Vagina (tissue), 2 donors: ENCODE measurements at regions not wholly inside any gene's neighbourhood (a gene's known extent, or its start where the extent isn't known, plus 50 kb on each side); places are given as distances from the start of the nearest gene placed in this dataset.

Experiments
- DNase-seq, 2 donors: peaks; one replicate each; pipeline ENCODE4 v3.0.0-alpha.2; 2017; ENCODE audit errors: extremely low spot score in 2 of 2
- H3K27ac ChIP-seq: fragments of 200-600 bp; sonication (generic); one replicate; pipeline ENCODE4 v1.5.1; 2019
- H3K27me3 ChIP-seq: fragments of 200-600 bp; sonication (generic); one replicate; pipeline ENCODE4 v1.5.1; 2019
- H3K36me3 ChIP-seq, 2 donors: fragments of 200-600 bp; sonication (generic); one replicate each; pipeline ENCODE4 v1.5.1; 2017 to 2019
- H3K4me1 ChIP-seq: fragments of 200-600 bp; sonication (generic); one replicate; pipeline ENCODE4 v1.5.1; 2019
- H3K4me3 ChIP-seq, 2 donors: fragments of 200-600 bp; sonication (generic); 1 replicate in 1 of 2; 2 replicates in 1 of 2; pipeline ENCODE4 v1.5.1; 2016 to 2019
- H3K9me3 ChIP-seq: fragments of 200-600 bp; sonication (generic); one replicate; pipeline ENCODE4 v1.5.1; 2019
- CTCF ChIP-seq, 3 experiments: fragments of 450-650 bp in 2 of 3; fragments of 200-600 bp in 1 of 3; sonication (generic) in 1 of 3; IDR thresholded peaks; one replicate each; pipeline ENCODE4 v1.5.1; 2017 to 2019; ENCODE audit warnings: antibody characterized with exemption in 3 of 3, mild to moderate bottlenecking in 2 of 3, moderate library complexity in 2 of 3
- POLR2A ChIP-seq, 2 donors: fragments of 450-650 bp; IDR thresholded peaks; one replicate each; pipeline ENCODE4 v1.6.1; 2017; ENCODE audit warnings: antibody characterized with exemption in 2 of 2, mild to moderate bottlenecking in 2 of 2, moderate library complexity in 2 of 2
- POLR2AphosphoS5 ChIP-seq, 2 donors: sonication (generic); formaldehyde crosslinking; IDR thresholded peaks; one replicate each; pipeline ENCODE4 v1.9.0; 2017; ENCODE audit warnings: antibody characterized with exemption in 2 of 2, mild to moderate bottlenecking in 2 of 2, low read depth in 1 of 2; ENCODE audit not compliant: insufficient read depth in 1 of 2
- intact Hi-C: fragments of 100-400 bp; cut with DNase I; formaldehyde crosslinking; loops from one replicate; pipeline ENCODE4 v1.15.1; 2023

GRCh38 chr13:67620665-67621064 lies 390.5 kb upstream of the PCDH9 start:
- TF ChIP-seq POLR2A (IDR thresholded peaks at IDR 0.05) (no peak), CTCF (IDR thresholded peaks at IDR 0.05) (no peak), POLR2AphosphoS5 (IDR thresholded peaks at IDR 0.05; ENCODE audit: insufficient read depth in 1 of 2, low read depth in 1 of 2) (no peak)
- H3K4me1 ChIP-seq: no peaks in the 10 kb centered on the region
- H3K36me3 ChIP-seq: no peaks in the 10 kb centered on the region
- intact Hi-C loops: no loop called here
- no peaks in the 10 kb centered on the region for H3K27me3 ChIP-seq
- no peak overlapping the region for H3K4me3 ChIP-seq
- H3K27ac ChIP-seq: no peak overlapping the region
- DNase-seq: no peak
- no peaks in the 10 kb centered on the region for H3K9me3 ChIP-seq

- Histone ChIP-seq H3K4me3 (no peak overlapping the region), H3K4me1 (no peaks in the 10 kb centered on the region), H3K36me3 (no peaks in the 10 kb centered on the region), H3K9me3 (no peaks in the 10 kb centered on the region), H3K27ac (no peak overlapping the region), H3K27me3 (no peaks in the 10 kb centered on the region)
- no peak for DNase-seq
- TF ChIP-seq CTCF (IDR thresholded peaks at IDR 0.05): no peak
- no peak for TF ChIP-seq POLR2A (IDR thresholded peaks at IDR 0.05)
- no peak for TF ChIP-seq POLR2AphosphoS5 (IDR thresholded peaks at IDR 0.05; ENCODE audit: insufficient read depth in 1 of 2, low read depth in 1 of 2)
- intact Hi-C loops: no loop called here
Measured at GRCh38 chr13:67619995-67620380, 389.9 kb upstream of the PCDH9 start.

- H3K4me3 ChIP-seq: no peak overlapping the region
- DNase-seq: no peak
- no peaks in the 10 kb centered on the region for H3K27me3 ChIP-seq
- H3K9me3 ChIP-seq: no peaks in the 10 kb centered on the region
- H3K27ac ChIP-seq: no peak overlapping the region
- no peaks in the 10 kb centered on the region for H3K36me3 ChIP-seq
- intact Hi-C loops: no loop called here
- no peaks in the 10 kb centered on the region for H3K4me1 ChIP-seq
- TF ChIP-seq POLR2A (IDR thresholded peaks at IDR 0.05) (no peak), CTCF (IDR thresholded peaks at IDR 0.05) (no peak), POLR2AphosphoS5 (IDR thresholded peaks at IDR 0.05; ENCODE audit: insufficient read depth in 1 of 2, low read depth in 1 of 2) (no peak)
Measured at GRCh38 chr13:67619351-67619994, 389.3 kb upstream of the PCDH9 start.

- H3K27ac ChIP-seq: no peak overlapping the region
- no peaks in the 10 kb centered on the region for H3K9me3 ChIP-seq
- intact Hi-C loops: no loop called here
- no peak for TF ChIP-seq POLR2AphosphoS5 (IDR thresholded peaks at IDR 0.05; ENCODE audit: insufficient read depth in 1 of 2, low read depth in 1 of 2)
- H3K4me1 ChIP-seq: no peaks in the 10 kb centered on the region
- H3K4me3 ChIP-seq: no peak overlapping the region
- no peak for DNase-seq
- H3K27me3 ChIP-seq: no peaks in the 10 kb centered on the region
- no peaks in the 10 kb centered on the region for H3K36me3 ChIP-seq
Measured at GRCh38 chr13:67614579-67614978, 384.4 kb upstream of the PCDH9 start.

GRCh38 chr13:67614013-67614412 lies 383.9 kb upstream of the PCDH9 start:
- H3K27me3 ChIP-seq: no peaks in the 10 kb centered on the region
- DNase-seq: no peak
- intact Hi-C loops: no loop called here
- H3K36me3 ChIP-seq: no peaks in the 10 kb centered on the region
- no peaks in the 10 kb centered on the region for H3K4me1 ChIP-seq
- TF ChIP-seq CTCF (IDR thresholded peaks at IDR 0.05) (no peak), POLR2AphosphoS5 (IDR thresholded peaks at IDR 0.05; ENCODE audit: insufficient read depth in 1 of 2, low read depth in 1 of 2) (no peak), POLR2A (IDR thresholded peaks at IDR 0.05) (no peak)
- H3K27ac ChIP-seq: no peak overlapping the region
- no peaks in the 10 kb centered on the region for H3K9me3 ChIP-seq
- H3K4me3 ChIP-seq: no peak overlapping the region
